CD4-positive, alpha-beta T cell treated with Interleukin-15 for 1 hour (primary cell): ENCODE measurements at regions not wholly inside any gene's neighbourhood (a gene's known extent, or its start where the extent isn't known, plus 50 kb on each side); places are given as distances from the start of the nearest gene placed in this dataset.

ENCODE experiments used
- DNase-seq: peaks from one replicate; pipeline ENCODE4 v3.0.0-alpha.2; 2020

- no peak for DNase-seq
Measured at GRCh38 chr1:94611681-94612475, 70.3 kb upstream of the F3 start.

- DNase-seq: no peak
Measured at GRCh38 chr1:94609619-94610018, 68.1 kb upstream of the F3 start.

GRCh38 chr1:94608852-94609530 is 67.4 kb upstream of the F3 start:
- no peak for DNase-seq

GRCh38 chr1:94608142-94608851 is 66.7 kb upstream of the F3 start:
- no peak for DNase-seq

- no peak for DNase-seq
Measured at GRCh38 chr1:94607398-94607797, 65.8 kb upstream of the F3 start.

- no peak for DNase-seq
Measured at GRCh38 chr1:94606471-94606870, 64.9 kb upstream of the F3 start.

- no peak for DNase-seq
Measured at GRCh38 chr1:94603663-94604062, 62.1 kb upstream of the F3 start.

GRCh38 chr1:94602802-94603625 is 61.5 kb upstream of the F3 start:
- no peak for DNase-seq

GRCh38 chr1:94602316-94602715 is 60.8 kb upstream of the F3 start:
- peak; percentile 49 for DNase-seq

- no peak for DNase-seq
Measured at GRCh38 chr1:94600556-94600955, 59.0 kb upstream of the F3 start.

- no peak for DNase-seq
Measured at GRCh38 chr1:94599095-94599813, 57.7 kb upstream of the F3 start.

GRCh38 chr1:94597701-94598100 is 56.1 kb upstream of the F3 start:
- no peak for DNase-seq

GRCh38 chr1:94596260-94596659 is 54.7 kb upstream of the F3 start:
- DNase-seq: no peak

- DNase-seq: no peak
Measured at GRCh38 chr1:94595658-94596057, 54.1 kb upstream of the F3 start.

- no peak for DNase-seq
Measured at GRCh38 chr1:94593611-94594010, 52.1 kb upstream of the F3 start.

- no peak for DNase-seq
Measured at GRCh38 chr1:94592571-94592920, 51.0 kb upstream of the F3 start.

GRCh38 chr1:94591823-94592570 is 50.4 kb upstream of the F3 start:
- DNase-seq: no peak
